ENCODE measurements at regions not wholly inside any gene's neighbourhood (a gene's known extent, or its start where the extent isn't known, plus 50 kb on each side); places are given as distances from the start of the nearest gene placed in this dataset.

- CTCF ChIA-PET, result no interaction called here
- Mint-ChIP-seq H3K4me3 (no peak overlapping the region), H3K27ac (no peak overlapping the region), H3K4me1 (no peaks in the 10 kb centered on the region), H3K9me3 (peaks cover 16% of the 10 kb centered on the region), H3K36me3 (ENCODE audit: low read depth) (no peaks in the 10 kb centered on the region), H3K27me3 (no peaks in the 10 kb centered on the region)
- intact Hi-C loops (cut with micrococcal nuclease), result no loop called here
- TF ChIP-seq, protein P1, sequence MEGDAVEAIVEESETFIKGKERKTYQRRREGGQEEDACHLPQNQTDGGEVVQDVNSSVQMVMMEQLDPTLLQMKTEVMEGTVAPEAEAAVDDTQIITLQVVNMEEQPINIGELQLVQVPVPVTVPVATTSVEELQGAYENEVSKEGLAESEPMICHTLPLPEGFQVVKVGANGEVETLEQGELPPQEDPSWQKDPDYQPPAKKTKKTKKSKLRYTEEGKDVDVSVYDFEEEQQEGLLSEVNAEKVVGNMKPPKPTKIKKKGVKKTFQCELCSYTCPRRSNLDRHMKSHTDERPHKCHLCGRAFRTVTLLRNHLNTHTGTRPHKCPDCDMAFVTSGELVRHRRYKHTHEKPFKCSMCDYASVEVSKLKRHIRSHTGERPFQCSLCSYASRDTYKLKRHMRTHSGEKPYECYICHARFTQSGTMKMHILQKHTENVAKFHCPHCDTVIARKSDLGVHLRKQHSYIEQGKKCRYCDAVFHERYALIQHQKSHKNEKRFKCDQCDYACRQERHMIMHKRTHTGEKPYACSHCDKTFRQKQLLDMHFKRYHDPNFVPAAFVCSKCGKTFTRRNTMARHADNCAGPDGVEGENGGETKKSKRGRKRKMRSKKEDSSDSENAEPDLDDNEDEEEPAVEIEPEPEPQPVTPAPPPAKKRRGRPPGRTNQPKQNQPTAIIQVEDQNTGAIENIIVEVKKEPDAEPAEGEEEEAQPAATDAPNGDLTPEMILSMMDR (IDR thresholded peaks at IDR 0.05), result no peak
- ATAC-seq (ENCODE audit: low read depth) (no peak), DNase-seq (no peak)
- POLR2A ChIA-PET, result no interaction called here
Measured at GRCh38 chr11:29026286-29026685, 918.1 kb downstream of the METTL15 start.

- ATAC-seq (ENCODE audit: low read depth), result no peak
- no peaks in the 10 kb centered on the region for H3K36me3 Mint-ChIP-seq (ENCODE audit: low read depth)
- intact Hi-C loops (cut with micrococcal nuclease), result no loop called here
- POLR2A ChIA-PET, result no interaction called here
- no peaks in the 10 kb centered on the region for H3K27me3 Mint-ChIP-seq
- no peak overlapping the region for H3K4me3 Mint-ChIP-seq
- no peaks in the 10 kb centered on the region for H3K4me1 Mint-ChIP-seq
- TF ChIP-seq, protein P1 (IDR thresholded peaks at IDR 0.05), result no peak
- H3K9me3 Mint-ChIP-seq, result peaks cover 12% of the 10 kb centered on the region
- H3K27ac Mint-ChIP-seq, result no peak overlapping the region
- DNase-seq, result no peak
- CTCF ChIA-PET, result no interaction called here
Measured at GRCh38 chr11:29025001-29025400, 916.8 kb downstream of the METTL15 start.

DNA sequence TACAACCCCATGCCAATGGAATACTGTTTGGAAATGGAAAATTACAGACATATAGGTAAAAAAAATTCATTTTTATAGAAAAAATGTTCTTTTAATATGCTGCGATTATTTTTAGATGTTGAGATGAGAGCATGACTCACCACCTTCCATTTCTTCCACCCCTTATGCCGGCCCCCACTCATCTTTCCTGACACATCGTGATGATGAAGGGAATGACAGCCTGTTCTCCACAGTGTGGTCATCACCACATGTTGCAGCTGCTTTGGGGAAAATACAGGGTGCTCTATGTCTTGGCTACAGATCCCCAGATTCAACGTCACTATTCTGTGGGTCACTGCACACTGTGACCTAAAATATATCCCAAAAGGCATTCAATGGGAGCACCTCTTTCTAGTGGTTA, 916.2 kb downstream of the METTL15 start:
- Mint-ChIP-seq H3K9me3 (peaks cover 11% of the 10 kb centered on the region), H3K36me3 (ENCODE audit: low read depth) (no peaks in the 10 kb centered on the region), H3K4me3 (no peak overlapping the region), H3K27me3 (no peaks in the 10 kb centered on the region), H3K4me1 (no peaks in the 10 kb centered on the region), H3K27ac (no peak overlapping the region)
- ATAC-seq (ENCODE audit: low read depth) (no peak), DNase-seq (no peak)
- ChIA-PET POLR2A (no interaction called here), CTCF (no interaction called here)
- TF ChIP-seq, protein P1 (IDR thresholded peaks at IDR 0.05), result no peak
- intact Hi-C loops (cut with micrococcal nuclease), result no loop called here

DNA sequence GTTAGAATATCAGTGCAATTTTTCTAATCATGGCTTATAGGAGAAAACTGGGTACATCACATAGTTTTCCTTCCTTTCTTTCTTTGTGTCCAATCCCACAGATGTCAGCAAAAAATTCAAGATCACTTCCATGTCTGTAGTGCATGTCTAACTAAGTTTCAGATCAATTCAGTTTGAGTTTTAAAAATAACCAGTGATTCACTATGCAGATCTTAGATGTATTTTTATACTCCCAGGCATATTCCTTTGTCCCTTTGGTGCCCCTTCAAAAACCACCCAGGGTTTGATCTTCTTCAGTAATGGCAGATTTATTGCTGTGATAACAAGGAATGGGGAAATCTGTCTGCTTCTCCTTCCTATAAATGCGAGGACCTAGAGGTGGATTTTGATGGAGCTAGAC, 915.6 kb downstream of the METTL15 start:
- ATAC-seq (ENCODE audit: low read depth) (no peak), DNase-seq (no peak)
- Mint-ChIP-seq H3K27ac (no peak overlapping the region), H3K4me1 (no peaks in the 10 kb centered on the region), H3K27me3 (no peaks in the 10 kb centered on the region), H3K36me3 (ENCODE audit: low read depth) (no peaks in the 10 kb centered on the region), H3K4me3 (no peak overlapping the region), H3K9me3 (peaks cover 5% of the 10 kb centered on the region)
- intact Hi-C loops (cut with micrococcal nuclease), result no loop called here
- TF ChIP-seq, protein P1 (IDR thresholded peaks at IDR 0.05), result no peak
- ChIA-PET CTCF (no interaction called here), POLR2A (no interaction called here)

- TF ChIP-seq, protein P1 (IDR thresholded peaks at IDR 0.05), result no peak
- Mint-ChIP-seq H3K27me3 (no peaks in the 10 kb centered on the region), H3K27ac (no peak overlapping the region), H3K4me3 (no peak overlapping the region), H3K36me3 (ENCODE audit: low read depth) (no peaks in the 10 kb centered on the region), H3K4me1 (no peaks in the 10 kb centered on the region), H3K9me3 (peaks cover 2% of the 10 kb centered on the region)
- ATAC-seq (ENCODE audit: low read depth) (no peak), DNase-seq (no peak)
- POLR2A ChIA-PET, result no interaction called here
- intact Hi-C loops (cut with micrococcal nuclease), result no loop called here
- CTCF ChIA-PET, result no interaction called here
Measured at GRCh38 chr11:29022676-29023075, 914.5 kb downstream of the METTL15 start.
